NCI-H524 treated with DMSO at 0.1 percent for 48 hours (cell line): ENCODE measurements at regions not wholly inside any gene's neighbourhood (a gene's known extent, or its start where the extent isn't known, plus 50 kb on each side); places are given as distances from the start of the nearest gene placed in this dataset.

ENCODE experiments used
- DNase-seq: peaks from one replicate; lab custom pipeline; 2025; lab: John Stamatoyannopoulos, UW

GRCh38 chr18:54020156-54020745, 204.2 kb downstream of the MBD2 start:
- no peak for DNase-seq

- no peak for DNase-seq
These were observed 204.8 kb downstream of the MBD2 start for GRCh38 chr18:54019641-54020040.

DNA sequence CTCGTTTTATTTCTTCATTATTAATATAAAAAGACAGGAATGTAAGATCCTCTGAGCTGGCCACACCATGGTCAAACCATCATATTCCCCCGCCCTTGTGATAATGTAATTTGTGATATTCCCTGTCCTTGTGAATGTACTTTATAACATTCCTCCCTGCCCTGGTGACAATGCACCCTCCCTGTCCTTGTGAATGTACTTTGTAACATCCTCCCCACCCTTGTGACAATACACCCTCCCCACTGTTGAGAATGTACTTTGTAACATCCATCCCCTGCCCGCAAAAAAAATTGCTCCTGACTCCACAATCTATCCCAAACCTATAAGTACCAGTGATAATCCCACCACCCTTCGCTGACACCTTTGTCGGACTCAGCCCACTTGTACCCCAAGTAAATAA, 211.0 kb downstream of the MBD2 start:
- no peak for DNase-seq

GRCh38 chr18:54004828-54005227, 219.6 kb downstream of the MBD2 start:
- no peak for DNase-seq

GRCh38 chr18:54003195-54003594, 221.3 kb downstream of the MBD2 start:
- DNase-seq, result no peak

GRCh38 chr18:53997064-53997463, 227.4 kb downstream of the MBD2 start:
- DNase-seq, result no peak

GRCh38 chr18:53994016-53994415, 230.5 kb downstream of the MBD2 start:
- no peak for DNase-seq

DNA sequence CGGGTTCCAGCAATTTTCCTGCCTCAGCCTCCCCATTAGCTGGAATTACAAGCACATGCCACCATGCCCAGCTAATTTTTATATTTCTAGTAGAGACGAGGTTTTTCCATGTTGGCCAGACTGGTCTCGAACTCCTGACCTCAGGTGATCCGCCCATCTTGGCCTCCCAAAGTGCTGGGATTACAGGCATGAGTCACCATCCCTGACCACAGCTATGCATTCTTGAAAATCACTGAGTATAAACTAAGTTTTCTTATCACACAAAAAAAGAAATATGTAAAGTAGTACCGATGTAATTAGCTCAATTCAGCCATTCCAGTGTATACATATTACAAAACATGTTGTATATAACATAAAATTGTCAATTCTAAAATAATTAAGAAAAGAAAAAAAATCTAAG, 232.7 kb downstream of the MBD2 start:
- no peak for DNase-seq

- no peak for DNase-seq
These were observed 233.3 kb downstream of the MBD2 start for GRCh38 chr18:53991202-53991601.

- no peak for DNase-seq
These were observed 234.0 kb downstream of the MBD2 start for GRCh38 chr18:53990485-53990884.

DNA sequence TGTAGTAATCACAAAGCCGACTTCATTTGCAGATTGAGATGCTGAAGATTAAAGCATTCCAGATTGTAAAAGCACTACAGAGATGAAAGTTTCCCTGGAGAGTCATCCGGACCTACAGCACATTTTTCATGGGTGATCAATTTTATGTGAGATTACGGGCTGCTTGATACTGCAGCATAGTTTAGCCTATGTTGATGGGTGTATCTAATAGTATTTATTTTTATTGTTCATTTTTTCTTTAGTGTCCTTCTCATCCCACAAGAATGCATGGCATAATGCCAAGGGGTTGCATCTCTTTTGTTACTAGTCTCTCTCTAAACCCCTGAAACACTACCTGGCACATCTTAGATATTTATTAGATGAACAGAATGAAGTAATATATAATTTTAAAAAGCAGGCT, 240.4 kb downstream of the MBD2 start:
- no peak for DNase-seq

DNA sequence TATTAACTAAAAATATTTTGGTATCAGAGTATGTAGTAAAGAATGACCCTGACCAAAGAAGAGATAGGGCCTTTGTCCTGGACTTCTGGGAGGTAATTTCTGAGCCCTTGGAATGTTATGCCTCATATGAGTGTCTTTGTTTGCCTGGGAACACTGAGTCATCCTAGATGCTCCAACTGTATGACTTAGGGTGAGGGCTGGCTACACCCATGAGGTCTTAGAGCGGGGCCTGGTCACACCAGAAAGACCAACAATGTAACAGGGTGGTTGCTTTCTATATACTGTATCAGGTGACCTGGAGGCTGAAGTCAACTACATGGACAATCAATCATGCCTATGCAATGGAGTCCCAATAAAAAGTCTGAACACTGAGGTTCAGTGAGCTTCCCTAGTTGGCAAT, 253.1 kb downstream of the MBD2 start:
- no peak for DNase-seq

DNA sequence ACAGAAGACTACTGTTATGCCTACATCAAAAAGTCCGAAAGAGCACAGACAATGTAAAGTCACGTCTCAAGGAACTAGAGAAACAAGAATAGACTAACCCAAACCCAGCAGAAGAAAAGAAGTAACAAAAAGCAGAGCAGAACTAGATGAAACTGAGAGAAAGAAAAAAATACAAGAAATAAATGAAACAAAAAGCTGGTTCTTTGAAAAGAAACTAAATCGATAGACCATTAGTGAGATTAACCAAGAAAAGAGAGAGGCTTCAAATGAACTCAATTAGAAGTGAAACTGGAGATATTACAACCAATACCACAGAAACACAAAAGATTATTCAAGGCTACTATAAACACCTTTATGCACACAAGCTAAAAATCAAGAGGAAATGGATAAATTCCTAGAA, 271.8 kb downstream of the MBD2 start:
- DNase-seq, result no peak

- DNase-seq, result no peak
These were observed 273.9 kb downstream of the MBD2 start for GRCh38 chr18:53950545-53950944.

DNA sequence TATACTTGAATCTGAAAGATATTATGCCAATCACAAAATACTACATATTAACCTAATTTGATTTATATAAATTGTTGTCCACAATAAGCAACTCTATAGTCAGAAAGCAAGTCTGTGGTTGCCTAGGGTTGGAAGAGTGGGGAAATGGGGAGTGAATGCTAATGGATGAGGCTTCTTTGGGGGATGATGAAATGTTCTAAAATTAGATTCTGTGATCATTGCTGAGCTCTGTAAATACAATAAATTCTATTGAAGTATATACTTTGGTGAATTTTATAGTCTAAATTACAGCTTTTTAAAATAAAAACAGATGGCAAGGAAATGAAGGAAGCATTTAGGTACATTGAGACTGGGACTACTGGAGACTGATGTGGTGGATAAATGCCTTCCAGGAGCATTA, 275.5 kb downstream of the MBD2 start:
- DNase-seq, result no peak

GRCh38 chr18:53947092-53947640, 277.3 kb downstream of the MBD2 start:
- DNase-seq, result no peak

DNA sequence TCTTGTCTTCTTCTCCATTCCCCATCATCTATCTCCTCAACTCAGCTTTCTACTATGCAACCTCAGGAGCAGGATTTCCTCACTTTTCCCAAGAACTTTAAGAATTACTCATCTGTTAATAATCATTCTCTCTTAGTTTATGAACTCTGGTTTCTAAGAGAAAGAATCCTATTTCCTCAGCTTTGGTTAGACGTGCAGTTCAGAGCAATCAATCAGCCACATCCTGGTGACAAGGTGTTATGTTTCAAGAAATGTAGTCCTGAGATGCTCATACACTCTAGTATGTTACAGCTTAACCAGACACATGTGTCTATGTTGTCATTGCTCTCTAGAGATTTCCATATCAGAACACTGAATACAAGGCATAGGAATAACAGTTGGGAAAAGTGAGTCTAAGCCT, 277.9 kb downstream of the MBD2 start:
- no peak for DNase-seq

DNA sequence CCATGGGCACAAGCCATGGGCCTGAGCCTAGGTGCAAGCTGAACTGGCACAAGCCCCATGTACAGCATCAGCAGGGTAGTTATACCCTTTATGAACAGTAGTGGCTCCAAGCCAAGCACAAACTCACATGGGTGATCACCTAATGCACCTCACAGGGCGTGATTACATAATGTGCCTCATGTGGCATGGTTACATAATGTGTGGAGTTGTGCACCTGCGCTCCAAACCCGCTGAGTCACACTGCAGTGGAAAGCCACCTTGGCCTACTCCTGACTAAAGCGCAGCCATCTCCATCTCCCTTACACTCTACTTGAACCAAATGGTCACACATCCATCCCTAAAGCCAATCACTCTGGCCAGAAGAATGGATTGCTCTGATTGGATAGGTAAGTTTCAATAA, 279.7 kb downstream of the MBD2 start:
- no peak for DNase-seq

GRCh38 chr18:53943326-53943860, 281.1 kb downstream of the MBD2 start:
- DNase-seq, result no peak

DNA sequence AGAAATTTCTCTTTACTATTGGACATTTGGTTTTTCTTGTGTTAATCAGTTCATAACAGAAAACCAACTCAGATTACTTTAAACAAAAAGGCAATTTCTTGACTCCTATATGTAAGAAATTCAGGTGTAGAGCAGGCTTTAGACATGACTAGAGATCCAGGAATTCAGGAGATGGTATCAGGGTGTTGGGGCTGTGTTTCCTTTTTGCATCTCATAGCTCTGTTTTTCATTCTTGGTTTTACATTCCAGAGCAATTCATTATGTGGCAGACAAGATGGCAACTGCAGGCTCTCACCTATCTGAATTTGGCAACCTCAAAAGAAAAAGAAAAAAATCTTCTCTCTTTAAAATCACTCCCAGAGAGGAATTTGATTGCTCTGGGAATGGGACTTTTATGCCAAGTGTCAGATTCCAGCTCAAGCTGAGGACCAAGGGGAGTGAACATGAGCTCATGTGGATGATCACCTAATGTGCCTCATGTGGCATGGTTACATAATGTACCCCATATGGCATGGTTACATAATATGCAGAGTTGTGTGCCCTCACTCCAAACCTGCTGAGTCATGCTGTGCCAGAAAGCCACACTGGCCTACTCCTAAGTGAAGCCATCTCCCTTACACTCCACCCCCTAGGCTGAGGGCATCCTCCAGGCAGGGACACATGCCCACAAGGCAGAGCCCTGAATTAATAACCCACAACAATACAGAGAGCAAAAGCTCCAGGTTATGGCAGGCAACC, 282.7 kb downstream of the MBD2 start:
- no peak for DNase-seq

- no peak for DNase-seq
These were observed 287.4 kb downstream of the MBD2 start for GRCh38 chr18:53937037-53937436.

GRCh38 chr18:53935803-53936202, 288.7 kb downstream of the MBD2 start:
- DNase-seq, result no peak

DNA sequence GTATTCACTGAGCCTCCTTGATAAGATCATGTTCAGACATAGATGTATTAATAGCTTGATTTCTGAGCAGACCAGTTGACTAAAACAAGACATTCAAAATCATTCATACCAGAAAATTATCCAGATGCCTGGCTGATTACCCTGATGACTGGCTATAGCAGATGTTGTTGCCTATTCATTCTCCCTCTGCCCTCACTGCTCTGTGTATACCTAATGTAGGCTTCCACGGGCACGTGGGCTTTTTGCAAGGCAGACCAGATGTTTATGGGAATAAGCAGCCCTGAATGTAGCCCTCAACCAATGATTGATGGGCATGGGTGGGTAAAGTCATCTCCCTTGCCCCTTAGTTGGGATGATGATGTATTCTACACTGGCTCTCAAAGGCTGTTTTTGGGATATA, 289.1 kb downstream of the MBD2 start:
- DNase-seq, result no peak
